HepG2 (cell line): ENCODE measurements at regions not wholly inside any gene's neighbourhood (a gene's known extent, or its start where the extent isn't known, plus 50 kb on each side); places are given as distances from the start of the nearest gene placed in this dataset.

ENCODE experiments used
- ATAC-seq: fragments of 200-7000 bp; cut with Tn5 transposase; 3 replicates; pipeline ENCODE4 v1.9.1; 2020; ENCODE audit warnings: mild to moderate bottlenecking, moderate library complexity
- BruUV-seq: library from RNA; stranded (reverse); fragments of 400-500 nt; replicated peaks from 2 replicates; lab custom pipeline; 2021; lab: Mats Ljungman, UMichigan
- CTCF ChIA-PET: fragments of 300-600 bp; formaldehyde crosslinking; extraction: SDS; loops from one replicate; lab custom pipeline; 2021; ENCODE audit warnings: low total read pairs, inconsistent platforms, low intra/inter-chr PET ratio; lab: Yijun Ruan, JAX
- POLR2A ChIA-PET: fragments of 350-600 bp; sonication (Branson Sonifier 250); formaldehyde crosslinking; loops from one replicate; lab custom pipeline; 2020; ENCODE audit warnings: antibody characterized with exemption, inconsistent platforms; lab: Yijun Ruan, JAX
- DNase-seq: peaks from one replicate; pipeline ENCODE4 v3.0.0-alpha.2; 2015; ENCODE audit warnings: low spot score
- FAIRE-seq: peaks from 3 replicates; lab custom pipeline; 2011; peaks lifted over from hg19 to GRCh38; lab: Jason Lieb, UNC
- H2AFZ ChIP-seq: one replicate; pipeline ENCODE4 v1.6.1; 2011; ENCODE audit warnings: low read length, inconsistent platforms
- H3K27ac ChIP-seq: fragments of 300-600 bp; 3 replicates; pipeline ENCODE4 v1.8.0; 2011; ENCODE audit warnings: mixed run types, mild to moderate bottlenecking, mixed read lengths, low read length, inconsistent platforms; ENCODE audit not compliant: insufficient read depth; ENCODE audit errors: extremely low read length
- H3K27me3 ChIP-seq, 2 experiments: fragments of 200-600 bp in 1 of 2; 2 replicates in 1 of 2; 3 replicates in 1 of 2; pipeline versions ENCODE4 v1.6.0 to v1.8.0; 2011; ENCODE audit warnings: low read length in 2 of 2, mild to moderate bottlenecking in 2 of 2, moderate library complexity in 2 of 2, inconsistent platforms in 1 of 2; ENCODE audit not compliant: insufficient read depth in 2 of 2, control insufficient read depth in 1 of 2
- H3K36me3 ChIP-seq, 2 experiments: fragments of 200-600 bp in 1 of 2; replicated peaks in 1 of 2; 2 replicates in 1 of 2; 3 replicates in 1 of 2; pipeline versions ENCODE4 v1.5.1 to v1.8.0; 2011; ENCODE audit warnings: low read length in 2 of 2, inconsistent platforms in 1 of 2; ENCODE audit not compliant: insufficient read depth in 2 of 2, control insufficient read depth in 1 of 2
- H3K4me1 ChIP-seq: 2 replicates; pipeline ENCODE4 v1.5.1; 2012; ENCODE audit warnings: low read length, inconsistent platforms; ENCODE audit not compliant: insufficient read depth
- H3K4me2 ChIP-seq: 2 replicates; pipeline ENCODE4 v1.6.0; 2011; ENCODE audit warnings: low read depth, low read length, inconsistent platforms
- H3K4me3 ChIP-seq, 3 experiments: fragments of 200-600 bp in 1 of 3; sonication (generic), shearing (Covaris generic) in 1 of 3; replicated peaks in 1 of 3; 2 replicates each; pipeline ENCODE4 v1.5.1; 2011 to 2016; ENCODE audit warnings: low read length in 3 of 3, inconsistent platforms in 2 of 3, low read depth in 2 of 3, mild to moderate bottlenecking in 2 of 3, control low read depth in 1 of 3, mixed read lengths in 1 of 3; ENCODE audit not compliant: insufficient read depth in 1 of 3
- H3K79me2 ChIP-seq: one replicate; pipeline ENCODE4 v1.6.1; 2011; ENCODE audit warnings: low read length, inconsistent platforms; ENCODE audit not compliant: insufficient read depth
- H3K9ac ChIP-seq: 2 replicates; pipeline ENCODE4 v1.6.0; 2011; ENCODE audit warnings: mild to moderate bottlenecking, low read depth, low read length, inconsistent platforms; ENCODE audit not compliant: insufficient read depth
- H3K9me3 ChIP-seq: 2 replicates; pipeline ENCODE4 v1.5.1; 2012; ENCODE audit warnings: mild to moderate bottlenecking, low read length
- H4K20me1 ChIP-seq: 2 replicates; pipeline ENCODE4 v1.6.0; 2011; ENCODE audit warnings: inconsistent platforms, mild to moderate bottlenecking, low read length, moderate library complexity; ENCODE audit not compliant: insufficient read depth
- BATF2 ChIP-seq: sonication (generic); formaldehyde crosslinking; IDR thresholded peaks from 2 replicates; pipeline ENCODE4 v1.8.0; 2022; ENCODE audit warnings: mild to moderate bottlenecking, missing genetic modification reagents, moderate library complexity
- CEBPZ ChIP-seq: IDR thresholded peaks from 2 replicates; pipeline ENCODE4 v1.6.1; 2012; ENCODE audit warnings: low read length, improper control_type of control experiment
- CHD2 ChIP-seq: IDR thresholded peaks from 2 replicates; pipeline ENCODE4 v1.6.1; 2011; ENCODE audit warnings: low read depth, low read length, improper control_type of control experiment
- FOXJ3 ChIP-seq: sonication (generic); formaldehyde crosslinking; IDR thresholded peaks from 2 replicates; pipeline ENCODE4 v1.4.0; 2020; ENCODE audit warnings: missing genetic modification reagents, mild to moderate bottlenecking, borderline replicate concordance
- GPN1 ChIP-seq: sonication (generic); formaldehyde crosslinking; IDR thresholded peaks from 2 replicates; pipeline ENCODE4 v1.5.1; 2020; ENCODE audit warnings: missing genetic modification reagents, borderline replicate concordance
- KDM5A ChIP-seq: fragments of 200-600 bp; sonication (generic); IDR thresholded peaks from 2 replicates; pipeline ENCODE4 v1.7.0; 2018; ENCODE audit warnings: antibody characterized with exemption, mild to moderate bottlenecking, low read length, borderline replicate concordance
- MTF1 ChIP-seq: sonication (generic); formaldehyde crosslinking; IDR thresholded peaks from 2 replicates; pipeline ENCODE4 v1.5.0; 2020; ENCODE audit warnings: missing genetic modification reagents
- POLR2A ChIP-seq, 2 experiments: IDR thresholded peaks; 2 replicates each; pipeline ENCODE4 v1.6.1; 2011; ENCODE audit warnings: low read depth in 2 of 2, low read length in 2 of 2, mild to moderate bottlenecking in 1 of 2, moderate library complexity in 1 of 2; ENCODE audit not compliant: insufficient read depth in 1 of 2
- RAD51 ChIP-seq: fragments of 450-650 bp; IDR thresholded peaks from 2 replicates; pipeline ENCODE4 v1.6.1; 2016; ENCODE audit warnings: borderline replicate concordance
- REL ChIP-seq: sonication (generic); formaldehyde crosslinking; conservative IDR thresholded peaks from 2 replicates; pipeline ENCODE4 v1.8.0; 2022; ENCODE audit warnings: mild to moderate bottlenecking, missing genetic modification reagents, moderate library complexity
- TRIM22 ChIP-seq: fragments of 450-650 bp; IDR thresholded peaks from 2 replicates; pipeline ENCODE4 v1.6.1; 2017
- YEATS2 ChIP-seq: sonication (generic); formaldehyde crosslinking; IDR thresholded peaks from 2 replicates; pipeline ENCODE4 v1.4.0; 2020; ENCODE audit warnings: missing genetic modification reagents, borderline replicate concordance
- ZBTB14 ChIP-seq: sonication (generic); formaldehyde crosslinking; IDR thresholded peaks from 2 replicates; pipeline ENCODE4 v1.4.0; 2020; ENCODE audit warnings: missing genetic modification reagents
- ZBTB2 ChIP-seq: sonication (generic); formaldehyde crosslinking; IDR thresholded peaks from 2 replicates; pipeline ENCODE4 v1.8.0; 2022; ENCODE audit warnings: low read depth, missing genetic modification reagents
- ZNF770 ChIP-seq: sonication (generic); formaldehyde crosslinking; IDR thresholded peaks from 2 replicates; pipeline ENCODE4 v1.5.0; 2020; ENCODE audit warnings: mild to moderate bottlenecking, missing genetic modification reagents
- ZNF839 ChIP-seq: sonication (generic); formaldehyde crosslinking; IDR thresholded peaks from 2 replicates; pipeline ENCODE4 v1.4.0; 2020; ENCODE audit warnings: missing genetic modification reagents, mild to moderate bottlenecking, borderline replicate concordance
- WGBS: methylation state at CpG from one replicate; pipeline ENCODE4 v1.1.6; 2017; ENCODE audit warnings: low lambda C conversion rate; 5-methylcytosine and 5-hydroxymethylcytosine counted together
- in situ Hi-C: cut with HindIII; loops from 2 replicates; pipeline ENCODE4 v1.10.0; 2017; ENCODE audit warnings: low pct_unique_long_range_greater_than_20kb; ENCODE audit not compliant: extremely low pct_ligation_motif_present
- intact Hi-C: fragments of 100-400 bp; cut with micrococcal nuclease; formaldehyde crosslinking; loops from one replicate; pipeline ENCODE4 v1.10.0; 2022; ENCODE audit not compliant: unreplicated experiment

- Histone ChIP-seq H3K4me3 (no peak overlapping the region), H3K9me3 (no peaks in the 10 kb centered on the region), H4K20me1 (no peaks in the 10 kb centered on the region), H3K79me2 (no peaks in the 10 kb centered on the region), H3K9ac (no peak overlapping the region), H3K36me3 (no peaks in the 10 kb centered on the region), H3K4me2 (no peak overlapping the region), H3K27me3 (no peaks in the 10 kb centered on the region), H3K27ac (no peak overlapping the region), H3K4me1 (no peaks in the 10 kb centered on the region), H2AFZ (no peak overlapping the region)
- FAIRE-seq (no peak), DNase-seq (no peak), ATAC-seq (no peak)
- intact Hi-C loops = loop anchor here (1.0 kb wide), 1 partner anchor 47 kb away; no protein-coding TSS in a partner anchor
- CTCF ChIA-PET = no interaction called here
- 2% methylated on average over 2 of the region's 2 CpGs for WGBS
- BruUV-seq = no TSS peak
- in situ Hi-C loops = no loop called here
- POLR2A ChIA-PET = no interaction called here
- TF ChIP-seq CHD2 (no peak), FOXJ3 (CRISPR knock-in tag) (no peak), ZNF770 (no peak), TRIM22 (no peak), GPN1 (CRISPR knock-in tag) (no peak), MTF1 (CRISPR knock-in tag) (no peak), ZNF839 (CRISPR knock-in tag) (no peak), CEBPZ (no peak), YEATS2 (CRISPR knock-in tag) (no peak), ZBTB14 (no peak), BATF2 (CRISPR knock-in tag) (no peak), RAD51 (no peak), REL (CRISPR knock-in tag) (no peak), KDM5A (no peak), ZBTB2 (CRISPR knock-in tag) (no peak), POLR2A (IDR thresholded peaks at IDR 0.05; ENCODE audit: insufficient read depth in 1 of 2, low read depth in 2 of 2, low read length in 2 of 2) (no peak)
These were observed 189.9 kb upstream of the RGMB start for GRCh38 chr5:98583586-98583985.
